Cardiac muscle cell (in vitro differentiated cells and primary cell): ENCODE measurements at regions not wholly inside any gene's neighbourhood (a gene's known extent, or its start where the extent isn't known, plus 50 kb on each side); places are given as distances from the start of the nearest gene placed in this dataset.
A peak's percentile ranks its signal among the peaks of the same experiment; 100 is the strongest.

Experiments
- DNase-seq, 2 donors: peaks; one replicate each; pipeline versions ENCODE4 v3.0.0 to v3.0.0-alpha.2; 2010 to 2017; ENCODE audit warnings: low read depth in 1 of 2, low spot score in 1 of 2
- H3K27ac ChIP-seq: fragments of 200-600 bp; sonication (generic); 2 replicates; pipeline ENCODE4 v1.5.1; 2016
- H3K27me3 ChIP-seq: fragments of 200-600 bp; sonication (generic); 2 replicates; pipeline ENCODE4 v1.6.0; 2016; ENCODE audit warnings: control low read depth
- H3K36me3 ChIP-seq: fragments of 200-600 bp; sonication (generic); 2 replicates; pipeline ENCODE4 v1.5.1; 2016; ENCODE audit warnings: control low read depth
- H3K4me1 ChIP-seq: fragments of 200-600 bp; sonication (generic); 2 replicates; pipeline ENCODE4 v1.8.1; 2017; ENCODE audit warnings: low read depth, mild to moderate bottlenecking, mixed run types
- H3K4me3 ChIP-seq: fragments of 200-600 bp; sonication (generic); 2 replicates; pipeline ENCODE4 v1.5.1; 2016; ENCODE audit warnings: mild to moderate bottlenecking
- H3K9me3 ChIP-seq: fragments of 200-600 bp; sonication (generic); 2 replicates; pipeline ENCODE4 v1.5.1; 2017; ENCODE audit warnings: low read depth, mild to moderate bottlenecking, control low read depth
- TF ChIP-seq, protein P1 (sequence below): IDR thresholded peaks from 2 replicates; pipeline ENCODE4 v1.5.1; 2012; ENCODE audit warnings: low read depth, mild to moderate bottlenecking, low read length

DNA sequence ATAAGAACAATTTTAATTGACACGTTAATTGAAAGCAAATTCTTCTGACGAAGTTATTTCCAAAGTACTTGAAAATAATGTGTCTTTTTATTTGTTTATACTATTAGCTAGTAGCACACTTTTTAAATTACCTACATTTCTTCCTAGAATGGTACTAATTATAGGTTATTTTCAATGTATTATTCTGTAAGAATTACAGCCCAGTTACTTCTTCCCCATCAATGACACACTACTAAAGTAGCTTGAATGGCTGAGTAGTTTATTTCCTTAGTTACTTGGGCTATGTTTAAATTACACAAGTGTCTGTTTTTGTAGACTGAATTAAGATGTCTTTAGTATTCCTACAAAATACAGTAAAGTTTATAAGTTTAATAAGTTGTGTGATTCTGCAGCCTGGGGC lies 217.6 kb upstream of the IL12A start:
- Histone ChIP-seq H3K27ac (no peak overlapping the region), H3K9me3 (no peaks in the 10 kb centered on the region), H3K36me3 (no peaks in the 10 kb centered on the region), H3K27me3 (no peaks in the 10 kb centered on the region), H3K4me1 (peaks cover 4% of the 10 kb centered on the region), H3K4me3 (no peak overlapping the region)
- TF ChIP-seq, protein P1, sequence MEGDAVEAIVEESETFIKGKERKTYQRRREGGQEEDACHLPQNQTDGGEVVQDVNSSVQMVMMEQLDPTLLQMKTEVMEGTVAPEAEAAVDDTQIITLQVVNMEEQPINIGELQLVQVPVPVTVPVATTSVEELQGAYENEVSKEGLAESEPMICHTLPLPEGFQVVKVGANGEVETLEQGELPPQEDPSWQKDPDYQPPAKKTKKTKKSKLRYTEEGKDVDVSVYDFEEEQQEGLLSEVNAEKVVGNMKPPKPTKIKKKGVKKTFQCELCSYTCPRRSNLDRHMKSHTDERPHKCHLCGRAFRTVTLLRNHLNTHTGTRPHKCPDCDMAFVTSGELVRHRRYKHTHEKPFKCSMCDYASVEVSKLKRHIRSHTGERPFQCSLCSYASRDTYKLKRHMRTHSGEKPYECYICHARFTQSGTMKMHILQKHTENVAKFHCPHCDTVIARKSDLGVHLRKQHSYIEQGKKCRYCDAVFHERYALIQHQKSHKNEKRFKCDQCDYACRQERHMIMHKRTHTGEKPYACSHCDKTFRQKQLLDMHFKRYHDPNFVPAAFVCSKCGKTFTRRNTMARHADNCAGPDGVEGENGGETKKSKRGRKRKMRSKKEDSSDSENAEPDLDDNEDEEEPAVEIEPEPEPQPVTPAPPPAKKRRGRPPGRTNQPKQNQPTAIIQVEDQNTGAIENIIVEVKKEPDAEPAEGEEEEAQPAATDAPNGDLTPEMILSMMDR = no peak
- DNase-seq = no peak

DNA sequence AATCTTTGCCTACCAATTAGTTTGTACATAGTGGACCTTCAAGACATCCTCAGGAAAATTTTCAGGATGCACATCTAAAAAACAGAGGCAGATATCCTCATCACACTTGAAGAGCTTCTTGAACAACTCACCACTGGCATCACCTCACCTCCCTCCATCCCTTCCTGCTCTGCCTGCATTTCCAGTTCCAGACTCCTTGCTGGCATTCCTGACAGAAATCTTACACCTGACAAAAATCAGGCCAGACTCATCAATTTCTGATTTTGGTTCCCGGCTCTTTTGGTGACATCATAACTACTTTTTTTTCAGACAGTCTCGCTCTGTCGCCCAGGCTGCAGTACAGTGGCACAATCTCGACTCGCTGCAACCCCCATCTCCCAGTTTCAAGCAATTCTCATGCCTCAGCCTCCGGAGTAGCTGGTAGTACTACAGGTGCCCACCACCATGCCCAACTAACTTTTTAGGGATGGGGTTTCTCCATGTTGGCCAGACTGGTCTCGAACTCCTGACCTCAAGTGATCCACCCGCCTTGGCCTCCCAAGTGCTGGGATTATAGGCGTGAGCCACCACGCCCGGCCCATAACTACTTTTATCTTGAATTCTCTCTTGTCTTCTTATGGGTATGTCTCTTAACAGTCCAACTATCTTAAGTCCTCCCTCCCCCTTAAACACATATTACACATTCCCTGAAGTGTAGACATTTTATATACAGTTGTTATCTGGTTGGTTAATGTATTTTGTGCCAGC lies 216.6 kb upstream of the IL12A start:
- Histone ChIP-seq H3K9me3 (no peaks in the 10 kb centered on the region), H3K27ac (no peak overlapping the region), H3K4me1 (no peaks in the 10 kb centered on the region), H3K27me3 (no peaks in the 10 kb centered on the region), H3K4me3 (no peak overlapping the region), H3K36me3 (no peaks in the 10 kb centered on the region)
- TF ChIP-seq, protein P1 = no peak
- DNase-seq = no peak

DNA sequence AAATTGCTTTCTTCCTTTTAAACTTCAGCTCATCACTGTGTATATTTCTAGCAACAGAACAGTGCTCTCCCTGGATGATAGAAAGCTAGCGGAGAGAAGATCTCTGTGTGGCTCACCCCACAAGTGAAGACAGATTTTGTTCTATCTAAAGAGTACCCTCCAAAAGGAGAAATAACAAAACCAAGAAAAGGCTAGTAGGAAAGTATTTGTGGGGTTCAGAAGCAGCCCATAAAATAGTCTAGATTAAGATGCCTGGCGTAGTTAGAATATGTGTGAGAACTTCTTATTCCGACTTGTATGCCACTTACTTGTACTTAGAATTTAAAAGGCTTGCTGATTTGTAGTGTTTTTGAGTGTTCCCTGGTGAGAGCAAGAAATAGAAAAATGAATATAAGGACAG lies 214.9 kb upstream of the IL12A start:
- no peaks in the 10 kb centered on the region for H3K36me3 ChIP-seq
- TF ChIP-seq, protein P1 = no peak
- H3K27ac ChIP-seq = no peak overlapping the region
- H3K4me3 ChIP-seq = no peak overlapping the region
- no peaks in the 10 kb centered on the region for H3K4me1 ChIP-seq
- DNase-seq = no peak
- H3K27me3 ChIP-seq = no peaks in the 10 kb centered on the region
- H3K9me3 ChIP-seq = no peaks in the 10 kb centered on the region

DNA sequence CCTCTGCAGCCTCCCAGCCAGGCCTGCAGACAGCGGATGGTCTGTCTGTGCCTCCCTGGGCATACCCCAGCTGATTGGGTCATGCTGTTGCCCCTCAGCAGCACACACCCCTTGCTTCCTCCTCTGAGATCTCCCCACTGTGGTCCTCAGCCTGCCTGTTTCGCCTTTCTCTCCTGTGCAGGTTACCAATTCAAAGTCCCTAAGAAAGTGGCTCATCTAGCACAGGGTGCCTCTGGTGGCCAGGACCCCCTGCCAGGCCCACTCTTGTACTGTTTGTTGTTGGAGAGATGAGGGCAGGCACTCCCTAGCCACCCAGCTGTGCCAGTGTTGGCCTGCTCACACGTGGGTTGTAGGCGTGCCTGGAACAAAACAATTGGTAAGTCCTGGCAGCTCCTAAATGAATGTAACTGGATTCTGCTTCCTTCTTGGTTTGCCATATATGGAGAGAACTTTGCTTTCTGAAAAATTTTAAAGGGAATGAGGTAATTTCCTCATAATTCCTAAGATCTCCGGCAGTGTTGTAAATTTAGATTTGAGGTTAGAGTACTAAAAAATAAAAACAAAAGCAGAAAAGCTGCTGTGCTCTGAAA lies 213.2 kb upstream of the IL12A start:
- no peaks in the 10 kb centered on the region for H3K4me1 ChIP-seq
- DNase-seq = peak in 1 of 2 donors; percentile 91
- H3K9me3 ChIP-seq = no peaks in the 10 kb centered on the region
- H3K36me3 ChIP-seq = no peaks in the 10 kb centered on the region
- no peak overlapping the region for H3K27ac ChIP-seq
- H3K27me3 ChIP-seq = no peaks in the 10 kb centered on the region
- TF ChIP-seq, protein P1 = no peak
- H3K4me3 ChIP-seq = no peak overlapping the region

DNA sequence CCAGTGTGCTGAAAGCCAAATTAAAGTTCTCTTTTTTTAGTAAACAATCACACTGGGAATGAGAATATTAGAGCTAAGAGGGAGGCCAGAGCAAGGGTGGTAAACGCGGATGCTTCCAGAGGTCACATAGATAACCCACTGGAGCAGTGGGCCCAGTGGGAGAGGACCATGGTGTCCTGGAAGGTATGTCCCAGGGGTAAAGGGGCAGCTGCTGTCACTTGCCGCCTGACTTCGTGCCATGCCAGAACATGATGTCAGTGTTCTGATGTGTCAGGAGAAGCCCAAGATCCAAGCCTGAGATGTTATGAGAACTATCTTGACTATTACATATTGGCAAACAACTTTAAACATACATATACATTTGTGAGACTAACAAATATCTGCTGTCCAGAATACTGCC lies 211.9 kb upstream of the IL12A start:
- Histone ChIP-seq H3K9me3 (no peaks in the 10 kb centered on the region), H3K27ac (no peak overlapping the region), H3K27me3 (no peaks in the 10 kb centered on the region), H3K4me3 (no peak overlapping the region), H3K4me1 (no peaks in the 10 kb centered on the region), H3K36me3 (no peaks in the 10 kb centered on the region)
- TF ChIP-seq, protein P1 = no peak
- no peak for DNase-seq
